CD4-positive, alpha-beta T cell treated with Interleukin-1 beta for 1 hour (primary cell): ENCODE measurements at regions not wholly inside any gene's neighbourhood (a gene's known extent, or its start where the extent isn't known, plus 50 kb on each side); places are given as distances from the start of the nearest gene placed in this dataset.
"Not testable (repeated sequence)": the region's sequence is repeated elsewhere in the genome, so short reads cannot be mapped to it uniquely, and the experiment has no call there.

Source experiments
- DNase-seq, 2 donors: peaks; one replicate each; pipeline ENCODE4 v3.0.0-alpha.2; 2020 to 2022

- DNase-seq = no peak
Measured at GRCh38 chr5:51172903-51173626, 210.2 kb upstream of the ISL1 start.

DNA sequence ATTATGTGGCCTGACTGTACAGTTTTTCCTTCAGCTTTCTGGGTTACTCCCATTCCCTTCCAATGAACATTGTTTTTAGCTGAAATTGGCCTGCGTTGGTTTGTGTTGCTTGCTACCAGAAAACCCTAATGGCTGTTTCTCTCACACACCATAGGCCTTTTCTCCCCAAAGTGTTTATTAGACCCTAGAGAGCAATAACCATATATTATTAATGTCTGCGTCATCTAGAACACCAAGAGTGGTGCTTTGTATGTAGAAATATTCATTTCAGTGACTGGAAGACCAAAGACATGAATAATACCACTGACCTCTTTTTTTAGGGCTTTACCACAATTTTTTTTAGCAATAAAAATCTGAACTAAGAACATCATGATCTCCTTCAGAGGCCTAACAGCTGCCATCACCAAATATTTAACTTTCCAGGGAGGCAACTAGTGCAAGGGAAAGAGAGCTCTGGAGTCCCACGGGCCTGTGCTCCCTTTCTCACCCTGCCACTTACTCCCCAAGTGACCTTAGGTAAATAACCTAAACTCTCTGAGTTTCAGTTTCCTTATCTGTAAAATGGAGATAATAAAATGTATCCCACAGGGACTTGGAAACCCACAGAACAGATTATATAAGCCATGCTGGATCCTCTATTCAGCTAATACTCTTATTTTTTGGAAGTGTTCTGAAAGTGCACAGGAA, 201.9 kb upstream of the ISL1 start:
- no peak for DNase-seq

- DNase-seq = no peak
Measured at GRCh38 chr5:51185850-51186329, 197.4 kb upstream of the ISL1 start.

- DNase-seq = no peak
Measured at GRCh38 chr5:51188001-51188591, 195.2 kb upstream of the ISL1 start.

- no peak for DNase-seq
Measured at GRCh38 chr5:51194671-51195070, 188.6 kb upstream of the ISL1 start.

DNA sequence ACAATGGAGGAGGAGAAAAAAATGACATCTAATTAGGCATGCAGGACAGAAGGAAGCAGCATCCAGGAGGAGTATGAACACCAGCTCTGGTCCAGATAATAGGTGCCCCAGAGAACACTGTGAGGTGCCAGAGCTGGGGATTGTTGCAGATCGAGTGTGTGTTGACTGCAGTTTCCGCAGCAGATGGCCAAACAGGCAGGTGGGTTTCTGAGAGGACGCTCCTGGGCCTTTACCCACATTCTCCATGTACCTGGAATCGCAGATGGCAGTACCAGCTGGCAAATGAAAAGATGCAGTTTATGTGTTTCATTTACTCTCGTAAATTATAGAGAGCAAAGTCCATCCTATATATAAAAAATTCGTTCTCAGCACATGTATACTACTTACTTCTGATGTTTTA, 182.2 kb upstream of the ISL1 start:
- no peak for DNase-seq

- no peak for DNase-seq
Measured at GRCh38 chr5:51201708-51202107, 181.5 kb upstream of the ISL1 start.

DNA sequence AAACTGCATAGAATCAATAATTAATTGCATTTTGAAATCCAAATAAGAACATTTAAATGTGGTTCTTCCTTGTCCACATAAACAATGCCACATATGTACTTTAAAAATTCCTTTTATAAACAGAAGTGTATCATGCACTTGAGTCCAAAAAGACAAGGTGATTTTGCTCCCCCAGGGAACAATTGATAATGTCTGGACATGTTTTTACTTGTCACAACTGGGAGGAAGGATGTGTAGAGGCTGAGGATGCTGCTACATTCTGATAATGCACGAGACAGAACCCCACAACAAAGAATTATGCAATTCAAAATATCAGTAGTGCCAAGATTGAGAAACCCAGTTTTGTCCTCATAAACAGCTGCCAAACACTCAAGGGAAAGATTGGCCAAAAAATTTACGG, 181.1 kb upstream of the ISL1 start:
- DNase-seq = no peak

DNA sequence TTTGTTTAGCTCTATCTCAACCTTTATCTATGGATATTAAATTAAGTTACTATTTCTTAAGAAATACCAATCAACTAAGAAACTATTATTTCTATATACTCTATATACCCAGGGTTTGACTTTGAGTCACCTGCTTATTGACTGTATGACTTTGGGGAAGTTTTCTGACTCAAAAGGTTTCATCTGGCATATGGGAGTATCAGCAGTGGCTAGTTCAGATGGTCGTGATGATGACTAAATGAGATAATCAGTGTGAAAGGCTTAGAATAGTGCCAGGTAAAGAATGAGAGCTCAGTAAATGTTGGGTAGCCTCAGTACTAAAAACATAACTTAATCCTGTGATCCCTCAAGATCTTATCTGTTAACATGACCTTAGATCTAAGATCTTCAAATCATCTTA, 179.7 kb upstream of the ISL1 start:
- no peak for DNase-seq

DNA sequence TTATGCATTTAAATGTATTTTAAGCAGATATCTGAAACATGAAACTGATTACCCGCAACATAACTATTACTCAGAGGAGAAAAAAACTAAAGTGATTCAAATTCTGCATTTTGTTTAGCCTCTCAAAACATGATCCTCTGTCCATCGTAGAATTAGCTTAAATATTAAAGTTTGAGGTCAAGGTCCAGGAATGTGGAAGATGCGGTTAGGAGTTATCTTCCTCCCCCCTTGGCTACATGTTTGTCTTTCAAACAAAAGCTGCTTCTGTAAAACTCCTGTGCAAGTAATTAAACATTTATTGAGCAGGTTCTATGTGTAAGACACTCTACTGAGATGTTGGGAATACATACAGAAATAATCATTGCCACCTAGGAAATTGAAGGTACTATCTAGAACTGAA, 175.0 kb upstream of the ISL1 start:
- no peak for DNase-seq

GRCh38 chr5:51214746-51215145, 168.5 kb upstream of the ISL1 start:
- DNase-seq = no peak

GRCh38 chr5:51225789-51226742, 157.2 kb upstream of the ISL1 start:
- no peak for DNase-seq

DNA sequence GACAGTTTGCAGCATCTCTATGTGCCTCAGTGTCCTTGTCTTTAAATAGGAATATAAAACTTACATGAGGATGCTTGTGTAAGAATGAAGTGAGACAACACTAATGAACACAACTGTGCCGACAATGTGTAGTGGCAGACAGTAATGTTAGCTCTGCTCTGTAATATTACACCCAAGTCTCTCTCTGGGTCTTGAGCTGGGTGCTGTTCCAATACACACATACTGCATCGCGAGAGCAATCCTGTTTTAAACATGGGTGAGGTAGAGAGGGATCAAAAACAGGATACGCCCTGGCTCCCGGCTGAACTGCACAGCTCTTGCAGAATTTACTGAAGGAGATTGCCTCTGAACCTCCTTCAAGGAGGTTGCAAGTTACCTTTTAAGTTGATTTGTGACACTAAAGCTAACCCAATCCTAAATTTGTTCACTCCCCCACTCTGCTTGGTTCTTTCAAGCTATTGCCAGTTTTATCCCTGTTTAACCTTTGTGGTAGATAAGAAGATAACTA, 155.2 kb upstream of the ISL1 start:
- no peak for DNase-seq

GRCh38 chr5:51230336-51230735, 152.9 kb upstream of the ISL1 start:
- DNase-seq = no peak

DNA sequence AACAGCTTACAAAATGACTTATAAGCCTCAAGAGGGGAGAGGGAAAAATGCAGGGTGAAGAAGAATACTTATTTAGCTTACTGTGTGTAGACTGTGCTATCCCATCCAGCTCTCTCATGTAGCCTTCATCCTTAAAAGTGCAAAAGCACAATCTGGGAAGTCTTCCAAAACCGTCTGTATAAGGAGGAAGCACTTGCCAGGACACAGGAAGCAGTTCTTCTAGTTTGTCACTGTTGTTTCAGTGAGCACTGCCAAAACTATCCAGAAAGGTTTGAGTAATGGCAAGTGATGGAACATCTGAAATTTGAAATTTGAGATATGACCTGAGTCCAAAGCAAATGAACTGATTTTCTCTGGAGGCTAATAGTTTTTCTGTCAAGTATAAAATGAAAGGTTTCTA, 140.8 kb upstream of the ISL1 start:
- no peak for DNase-seq

GRCh38 chr5:51250957-51251356, 132.3 kb upstream of the ISL1 start:
- not testable (repeated sequence) for DNase-seq

DNA sequence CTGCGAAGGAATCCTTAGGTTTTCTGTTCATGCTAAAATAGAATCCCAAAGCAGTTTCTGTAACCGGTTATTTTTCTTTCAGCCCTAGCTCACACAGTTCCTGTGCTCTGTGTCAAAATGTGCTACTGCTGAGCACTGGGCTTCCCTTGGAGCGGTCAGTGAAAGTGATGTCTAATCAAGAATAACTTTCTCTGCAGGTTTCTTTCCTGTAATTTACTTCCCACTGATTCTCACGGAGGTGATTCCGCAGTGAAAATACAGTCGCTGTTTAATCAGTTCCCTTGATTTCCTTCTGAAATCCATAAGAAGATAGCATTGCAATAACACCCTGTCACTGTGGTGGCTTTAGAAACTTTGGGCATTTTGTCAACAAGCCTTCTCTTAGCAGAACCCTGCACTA, 112.0 kb upstream of the ISL1 start:
- no peak for DNase-seq

- DNase-seq = no peak
Measured at GRCh38 chr5:51273021-51273420, 110.2 kb upstream of the ISL1 start.

- no peak for DNase-seq
Measured at GRCh38 chr5:51273871-51274270, 109.4 kb upstream of the ISL1 start.

DNA sequence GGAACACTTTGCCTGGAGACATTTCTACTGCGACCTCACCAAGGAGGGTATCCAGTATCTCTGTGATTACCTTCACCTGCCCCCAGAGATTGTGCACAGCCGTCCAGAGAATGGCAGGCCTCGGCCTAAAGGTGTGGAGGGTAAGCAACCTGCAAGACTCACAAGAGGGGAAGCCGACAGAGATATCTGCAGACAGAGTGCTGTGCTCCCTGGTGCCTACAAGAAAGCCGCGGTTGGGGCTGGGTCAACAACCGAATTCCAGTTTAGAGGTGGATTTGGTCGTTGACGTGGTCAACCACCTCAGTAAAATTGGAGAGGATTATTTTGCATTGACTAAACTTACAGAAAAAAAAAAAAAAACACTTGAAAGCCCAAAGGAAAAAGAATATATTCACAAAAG, 107.8 kb upstream of the ISL1 start:
- no peak for DNase-seq

DNA sequence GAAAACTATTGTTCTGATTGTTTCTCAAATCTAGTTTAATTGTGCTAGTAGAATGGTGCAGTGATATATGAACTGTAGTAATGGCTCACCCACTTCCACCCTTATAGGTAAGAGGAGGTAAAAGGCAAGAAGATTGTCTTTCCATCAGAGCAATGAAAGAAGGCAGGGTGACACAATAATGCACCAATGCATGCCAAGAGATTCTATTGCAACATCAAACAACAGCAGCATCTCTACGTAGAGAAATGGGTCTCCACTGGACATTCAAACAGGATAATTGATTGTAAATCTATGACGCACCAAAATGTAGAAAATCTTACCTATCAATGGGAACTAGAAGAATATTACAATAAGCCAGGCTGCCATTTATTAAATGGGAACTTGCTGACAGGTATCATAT, 107.0 kb upstream of the ISL1 start:
- DNase-seq = no peak

- no peak for DNase-seq
Measured at GRCh38 chr5:51278539-51278938, 104.7 kb upstream of the ISL1 start.
